ENCODE measurements at regions not wholly inside any gene's neighbourhood (a gene's known extent, or its start where the extent isn't known, plus 50 kb on each side); places are given as distances from the start of the nearest gene placed in this dataset.

- no peak overlapping the region for H2BK15ac ChIP-seq (ENCODE audit: low read length)
- no peaks in the 10 kb centered on the region for H3K4me1 ChIP-seq (replicated peaks in 1 of 4; ENCODE audit: control insufficient read depth in 3 of 4, insufficient read depth in 4 of 4, low read length in 3 of 4)
- no peaks in the 10 kb centered on the region for H3K79me2 ChIP-seq (ENCODE audit: control insufficient read depth in 1 of 2, insufficient read depth in 2 of 2, low read length in 2 of 2)
- no peak overlapping the region for H3K9ac ChIP-seq (replicated peaks in 1 of 4; ENCODE audit: extremely low read depth in 1 of 4, low read depth in 3 of 4, low read length in 3 of 4)
- no peaks in the 10 kb centered on the region for H3K79me1 ChIP-seq (ENCODE audit: low read depth, low read length)
- H3K56ac ChIP-seq (replicated peaks; ENCODE audit: insufficient read length, low read depth, low read length), result no peak overlapping the region
- no peak overlapping the region for H3K4me2 ChIP-seq (ENCODE audit: insufficient read depth in 1 of 2, low read depth in 2 of 2, low read length in 2 of 2)
- no peaks in the 10 kb centered on the region for H3K23me2 ChIP-seq (ENCODE audit: low read depth, low read length)
- no peak overlapping the region for H2AK5ac ChIP-seq (ENCODE audit: low read depth, low read length)
- no peak for DNase-seq (ENCODE audit: low read depth in 1 of 2, low spot score in 2 of 2)
- H4K5ac ChIP-seq (ENCODE audit: insufficient read length, low read depth, low read length), result no peak overlapping the region
- H3K4ac ChIP-seq (replicated peaks; ENCODE audit: insufficient read length, low read depth, low read length), result no peak overlapping the region
- H2BK5ac ChIP-seq (ENCODE audit: low read depth, low read length), result no peak overlapping the region
- H4K91ac ChIP-seq (replicated peaks; ENCODE audit: insufficient read length, low read length), result no peak overlapping the region
- H3K4me3 ChIP-seq (ENCODE audit: extremely low read depth in 1 of 4, insufficient read depth in 2 of 4, low read depth in 3 of 4, low read length in 4 of 4), result no peak overlapping the region
- H3K18ac ChIP-seq (ENCODE audit: extremely low read depth, low read length), result no peak overlapping the region
- H2BK120ac ChIP-seq (replicated peaks; ENCODE audit: low read depth, low read length), result no peak overlapping the region
- no peaks in the 10 kb centered on the region for H4K20me1 ChIP-seq (replicated peaks in 1 of 2; ENCODE audit: control insufficient read depth in 1 of 2, insufficient read depth in 2 of 2, low read length in 2 of 2)
- POLR2A ChIA-PET (ENCODE audit: partially characterized antibody), result no interaction called here
- WGBS, 2 experiments (ENCODE audit: extremely low coverage in 1 of 2, insufficient coverage in 1 of 2, insufficient read length in 1 of 2, insufficient replicate concordance in 2 of 2, low coverage in 1 of 2, low lambda C conversion rate in 2 of 2, missing lambda C conversion rate in 1 of 2), result 100% methylated on average over 1 of the region's 1 CpG; no CpG with 5 or more reads in 1 of the 2 experiments
- CTCF ChIA-PET (ENCODE audit: partially characterized antibody), result interaction anchor here (1.2 kb wide), 1 partner anchor 302 kb away, joined by 3 read pairs; no protein-coding TSS in a partner anchor
- no peak overlapping the region for H2BK12ac ChIP-seq (ENCODE audit: low read depth, low read length)
- H3K23ac ChIP-seq (ENCODE audit: insufficient read length), result no peak overlapping the region
- FAIRE-seq, result no peak
- no peak overlapping the region for H4K8ac ChIP-seq (ENCODE audit: extremely low read depth, insufficient read depth, low read length)
- H3K27ac ChIP-seq (ENCODE audit: low read depth, low read length), result no peak overlapping the region
- H2BK20ac ChIP-seq (ENCODE audit: low read length), result no peak overlapping the region
- no peaks in the 10 kb centered on the region for H3K9me3 ChIP-seq (ENCODE audit: insufficient read depth in 2 of 2, low read depth in 1 of 2, low read length in 1 of 2)
- H3K27me3 ChIP-seq (replicated peaks in 1 of 4; ENCODE audit: control insufficient read depth in 3 of 4, extremely low read depth in 1 of 4, insufficient read depth in 3 of 4, low read length in 3 of 4), result no peaks in the 10 kb centered on the region
- no peak overlapping the region for H3K14ac ChIP-seq (ENCODE audit: insufficient read length)
- H2AFZ ChIP-seq (ENCODE audit: low read length), result no peak overlapping the region
- no peak for TF ChIP-seq ATF2 (IDR thresholded peaks at IDR 0.05; ENCODE audit: low read length)
- TF ChIP-seq CHD1 (IDR thresholded peaks at IDR 0.05; ENCODE audit: low read depth, low read length), result no peak
- TF ChIP-seq SIN3A (conservative IDR thresholded peaks at IDR 0.05 in 1 of 2, IDR thresholded peaks at IDR 0.05 in 1 of 2; ENCODE audit: low read depth in 1 of 2, low read length in 2 of 2), result no peak
- no peak for TF ChIP-seq HDAC6 (IDR thresholded peaks at IDR 0.05; ENCODE audit: low read depth, low read length)
- TF ChIP-seq SRF (IDR thresholded peaks at IDR 0.05; ENCODE audit: low read depth, low read length), result no peak
- TF ChIP-seq RXRA (IDR thresholded peaks at IDR 0.05; ENCODE audit: insufficient read depth, low read depth, low read length), result no peak
- no peak for TF ChIP-seq RBBP5 (IDR thresholded peaks at IDR 0.05; ENCODE audit: borderline replicate concordance, low read depth, low read length)
- TF ChIP-seq RNF2 (IDR thresholded peaks at IDR 0.05; ENCODE audit: borderline replicate concordance, low read depth, low read length, missing control alignments, poor library complexity, severe bottlenecking), result no peak
- TF ChIP-seq SP1 (IDR thresholded peaks at IDR 0.05; ENCODE audit: low read depth, low read length), result no peak
- no peak for TF ChIP-seq SP2 (IDR thresholded peaks at IDR 0.05; ENCODE audit: low read length)
- H3K36me3 ChIP-seq (ENCODE audit: control insufficient read depth in 2 of 4, insufficient read depth in 4 of 4, low read length in 3 of 4), result no peaks in the 10 kb centered on the region
These were observed 401.3 kb upstream of the KIF2A start for GRCh38 chr5:61904730-61905129.
